Suprapubic skin (tissue), 3 donors: ENCODE measurements at regions not wholly inside any gene's neighbourhood (a gene's known extent, or its start where the extent isn't known, plus 50 kb on each side); places are given as distances from the start of the nearest gene placed in this dataset.

Experiments
- CTCF ChIP-seq, 2 donors: fragments of 200-600 bp in 1 of 2; fragments of 450-650 bp in 1 of 2; sonication (generic) in 1 of 2; IDR thresholded peaks; one replicate each; pipeline ENCODE4 v1.5.1; 2016 to 2019; ENCODE audit warnings: antibody characterized with exemption in 2 of 2, mild to moderate bottlenecking in 1 of 2, moderate library complexity in 1 of 2
- POLR2AphosphoS5 ChIP-seq, 3 donors: sonication (generic); formaldehyde crosslinking; IDR thresholded peaks; one replicate each; pipeline ENCODE4 v1.6.1; 2017; ENCODE audit warnings: antibody characterized with exemption in 3 of 3

DNA sequence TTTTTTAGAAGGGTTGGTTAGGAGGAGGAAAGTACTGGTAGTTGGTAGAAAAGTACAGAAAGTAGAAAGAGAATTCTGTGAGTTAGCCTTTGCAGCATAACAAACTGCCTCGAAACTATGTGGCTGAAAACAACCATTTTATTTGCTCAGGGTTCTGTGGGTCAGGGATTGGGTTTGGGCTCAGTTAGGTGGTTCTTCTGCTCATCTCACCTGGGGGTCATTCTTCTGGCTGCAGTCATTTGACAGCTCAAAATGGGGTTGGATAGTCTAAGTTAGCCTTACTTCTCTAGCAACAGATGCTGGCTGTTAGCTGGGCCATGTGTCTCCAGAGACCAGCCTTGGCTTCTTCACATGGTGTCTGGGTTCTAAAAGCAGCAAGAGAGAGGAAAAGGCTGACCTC is 119.4 kb downstream of the SMIM20 start:
- TF ChIP-seq CTCF (IDR thresholded peaks at IDR 0.05) (no peak), POLR2AphosphoS5 (IDR thresholded peaks at IDR 0.05) (no peak)
